K562 (cell line): ENCODE measurements at regions not wholly inside any gene's neighbourhood (a gene's known extent, or its start where the extent isn't known, plus 50 kb on each side); places are given as distances from the start of the nearest gene placed in this dataset.

Experiments
- ATAC-seq: fragments of 200-7000 bp; cut with Tn5 transposase; 3 replicates; pipeline ENCODE4 v1.9.1; 2020; ENCODE audit warnings: moderate library complexity
- BruUV-seq: library from RNA; stranded (reverse); fragments of 400-500 nt; replicated peaks from 2 replicates; lab custom pipeline; 2021; lab: Mats Ljungman, UMichigan
- CTCF ChIA-PET: fragments of 300-600 bp; formaldehyde crosslinking; extraction: SDS; loops from one replicate; lab custom pipeline; 2021; ENCODE audit warnings: low intra/inter-chr PET ratio; lab: Yijun Ruan, JAX
- POLR2A ChIA-PET: fragments of 300-600, 350-650 bp; sonication (Branson Sonifier 250); formaldehyde crosslinking; extraction: SDS; loops from one replicate; lab custom pipeline; 2021; ENCODE audit warnings: antibody characterized with exemption, inconsistent platforms; lab: Yijun Ruan, JAX
- DNase-seq, 4 experiments: peaks; one replicate each; pipeline versions ENCODE4 v3.0.0 to v3.0.0-alpha.2; 2011 to 2018; ENCODE audit warnings: low spot score in 3 of 4, mixed read lengths in 3 of 4; ENCODE audit errors: extremely low read depth in 1 of 4
- FAIRE-seq: peaks from 2 replicates; lab custom pipeline; 2011; peaks lifted over from hg19 to GRCh38; lab: Jason Lieb, UNC
- H2AFZ ChIP-seq: 2 replicates; pipeline ENCODE4 v1.6.0; 2011; ENCODE audit warnings: low read depth, low read length, control low read depth, inconsistent platforms
- H3K27ac ChIP-seq: fragments of 200-600 bp; 3 replicates; pipeline ENCODE4 v1.8.0; 2011; ENCODE audit warnings: low read depth, mild to moderate bottlenecking, control low read depth, inconsistent platforms, low read length, moderate library complexity, mixed read lengths; ENCODE audit errors: extremely low read depth
- H3K27me3 ChIP-seq, 2 experiments: fragments of 300-600 bp in 1 of 2; 2 replicates in 1 of 2; 3 replicates in 1 of 2; pipeline versions ENCODE4 v1.6.0 to v1.8.0; 2011; ENCODE audit warnings: inconsistent platforms in 2 of 2, low read length in 2 of 2, mild to moderate bottlenecking in 1 of 2, mixed read lengths in 1 of 2, moderate library complexity in 1 of 2; ENCODE audit not compliant: control insufficient read depth in 2 of 2, insufficient read depth in 2 of 2
- H3K36me3 ChIP-seq: fragments of 300-600 bp; 3 replicates; pipeline ENCODE4 v1.8.0; 2011; ENCODE audit warnings: mild to moderate bottlenecking, low read length, inconsistent platforms; ENCODE audit not compliant: control insufficient read depth, insufficient read depth
- H3K4me1 ChIP-seq, 2 experiments: fragments of 200-600 bp in 1 of 2; replicated peaks in 1 of 2; 2 replicates in 1 of 2; 3 replicates in 1 of 2; pipeline versions ENCODE4 v1.5.1 to v1.8.0; 2011; ENCODE audit warnings: inconsistent platforms in 2 of 2, low read length in 2 of 2, mild to moderate bottlenecking in 1 of 2, mixed read lengths in 1 of 2, moderate library complexity in 1 of 2; ENCODE audit not compliant: control insufficient read depth in 2 of 2, insufficient read depth in 2 of 2
- H3K4me2 ChIP-seq: 2 replicates; pipeline ENCODE4 v1.6.1; 2011; ENCODE audit warnings: low read length, control low read depth, inconsistent platforms, mixed read lengths; ENCODE audit not compliant: insufficient read depth
- H3K4me3 ChIP-seq: fragments of 200-600 bp; sonication (generic), shearing (Covaris generic); 2 replicates; pipeline ENCODE4 v1.5.1; 2016; ENCODE audit warnings: control low read depth, inconsistent platforms
- H3K79me2 ChIP-seq: fragments of 200-600 bp; 3 replicates; pipeline ENCODE4 v1.8.0; 2011; ENCODE audit warnings: low read length, inconsistent platforms; ENCODE audit not compliant: control insufficient read depth, insufficient read depth
- H3K9ac ChIP-seq, 2 experiments: 2 replicates each; pipeline versions ENCODE4 v1.6.0 to v1.6.1; 2011; ENCODE audit warnings: low read depth in 2 of 2, low read length in 2 of 2, control low read depth in 1 of 2, inconsistent platforms in 1 of 2, mild to moderate bottlenecking in 1 of 2, mixed read lengths in 1 of 2; ENCODE audit not compliant: insufficient read depth in 1 of 2
- H3K9me1 ChIP-seq: one replicate; pipeline ENCODE4 v1.6.0; 2011; ENCODE audit warnings: inconsistent platforms, mild to moderate bottlenecking, low read length, moderate library complexity; ENCODE audit not compliant: control insufficient read depth, insufficient read depth
- H3K9me3 ChIP-seq: replicated peaks from 2 replicates; pipeline ENCODE4 v1.5.1; 2011; ENCODE audit warnings: low read depth, low read length, inconsistent platforms; ENCODE audit not compliant: control insufficient read depth, insufficient read depth
- H4K20me1 ChIP-seq: replicated peaks from 2 replicates; pipeline ENCODE4 v1.6.1; 2011; ENCODE audit warnings: low read length, inconsistent platforms, mixed read lengths; ENCODE audit not compliant: control insufficient read depth, insufficient read depth
- CUX1 ChIP-seq: fragments of 200-800 bp; sonication (Bioruptor generic); IDR thresholded peaks from 2 replicates; pipeline ENCODE4 v1.6.1; 2016; ENCODE audit warnings: missing genetic modification characterization, missing compliant biosample characterization
- HMBOX1 ChIP-seq: sonication (generic); IDR thresholded peaks from 2 replicates; pipeline ENCODE4 v1.6.1; 2016
- SMARCB1 ChIP-seq: IDR thresholded peaks from 2 replicates; pipeline ENCODE4 v1.6.1; 2011; ENCODE audit warnings: improper control_type of control experiment, low read depth; ENCODE audit not compliant: insufficient read length
- SP1 ChIP-seq: sonication (generic); formaldehyde crosslinking; IDR thresholded peaks from 2 replicates; pipeline ENCODE4 v1.8.1; 2022; ENCODE audit warnings: mild to moderate bottlenecking, missing genetic modification reagents
- YBX1 ChIP-seq: fragments of 450-650 bp; IDR thresholded peaks from 2 replicates; pipeline ENCODE4 v1.7.1; 2016; ENCODE audit warnings: mild to moderate bottlenecking
- ZNF354B ChIP-seq: fragments of 250-450 bp; sonication (Bioruptor Pico); IDR thresholded peaks from 2 replicates; pipeline ENCODE4 v1.4.0; 2020
- WGBS: fragments of 100-300 bp; shearing (Covaris generic); methylation state at CpG from one replicate; pipeline ENCODE4 v1.1.6; 2016; ENCODE audit warnings: low coverage, mixed read lengths; ENCODE audit not compliant: insufficient coverage; ENCODE audit errors: missing lambda C conversion rate; 5-methylcytosine and 5-hydroxymethylcytosine counted together
- in situ Hi-C: fragments of 300-500 bp; cut with MboI; formaldehyde crosslinking; loops from 4 replicates; pipeline ENCODE4 v1.15.0; 2018; ENCODE audit warnings: inconsistent platforms, mixed read lengths
- intact Hi-C: fragments of 100-400 bp; cut with micrococcal nuclease; formaldehyde crosslinking; loops from 2 replicates; pipeline ENCODE4 v1.14.2; 2022
- TF ChIP-seq, protein P1 (sequence below): sonication (generic); formaldehyde crosslinking; IDR thresholded peaks from 2 replicates; pipeline ENCODE4 v1.8.1; 2023; ENCODE audit warnings: mild to moderate bottlenecking, missing genetic modification reagents
- TF ChIP-seq, protein P2 (sequence below): fragments of 450-650 bp; formaldehyde crosslinking; IDR thresholded peaks from 2 replicates; pipeline ENCODE4 v1.4.0; 2020; ENCODE audit warnings: mild to moderate bottlenecking, moderate library complexity

- BruUV-seq, result no TSS peak
- intact Hi-C loops (no loop called here), in situ Hi-C loops (no loop called here)
- FAIRE-seq, result no peak
- no peak for ATAC-seq
- under 1% methylated on average over 11 of the region's 11 CpGs for WGBS
- CTCF ChIA-PET, result no interaction called here
- Histone ChIP-seq H3K4me1 (no peaks in the 10 kb centered on the region), H3K9ac (no peak overlapping the region), H3K27ac (no peak overlapping the region), H2AFZ (no peak overlapping the region), H3K79me2 (no peaks in the 10 kb centered on the region), H3K9me3 (no peaks in the 10 kb centered on the region), H3K4me2 (no peak overlapping the region), H3K9me1 (no peaks in the 10 kb centered on the region), H3K36me3 (no peaks in the 10 kb centered on the region), H3K27me3 (no peaks in the 10 kb centered on the region; a peak in 1 of 5 replicates), H4K20me1 (no peaks in the 10 kb centered on the region), H3K4me3 (no peak overlapping the region)
- no peak for DNase-seq
- TF ChIP-seq SMARCB1 (no peak), SP1 (CRISPR knock-in tag) (no peak), HMBOX1 (no peak), YBX1 (no peak), CUX1 (no peak), ZNF354B (CRISPR knock-in tag) (no peak)
- TF ChIP-seq, protein P1, sequence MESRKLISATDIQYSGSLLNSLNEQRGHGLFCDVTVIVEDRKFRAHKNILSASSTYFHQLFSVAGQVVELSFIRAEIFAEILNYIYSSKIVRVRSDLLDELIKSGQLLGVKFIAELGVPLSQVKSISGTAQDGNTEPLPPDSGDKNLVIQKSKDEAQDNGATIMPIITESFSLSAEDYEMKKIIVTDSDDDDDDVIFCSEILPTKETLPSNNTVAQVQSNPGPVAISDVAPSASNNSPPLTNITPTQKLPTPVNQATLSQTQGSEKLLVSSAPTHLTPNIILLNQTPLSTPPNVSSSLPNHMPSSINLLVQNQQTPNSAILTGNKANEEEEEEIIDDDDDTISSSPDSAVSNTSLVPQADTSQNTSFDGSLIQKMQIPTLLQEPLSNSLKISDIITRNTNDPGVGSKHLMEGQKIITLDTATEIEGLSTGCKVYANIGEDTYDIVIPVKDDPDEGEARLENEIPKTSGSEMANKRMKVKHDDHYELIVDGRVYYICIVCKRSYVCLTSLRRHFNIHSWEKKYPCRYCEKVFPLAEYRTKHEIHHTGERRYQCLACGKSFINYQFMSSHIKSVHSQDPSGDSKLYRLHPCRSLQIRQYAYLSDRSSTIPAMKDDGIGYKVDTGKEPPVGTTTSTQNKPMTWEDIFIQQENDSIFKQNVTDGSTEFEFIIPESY (CRISPR knock-in tag), result no peak
- TF ChIP-seq, protein P2, sequence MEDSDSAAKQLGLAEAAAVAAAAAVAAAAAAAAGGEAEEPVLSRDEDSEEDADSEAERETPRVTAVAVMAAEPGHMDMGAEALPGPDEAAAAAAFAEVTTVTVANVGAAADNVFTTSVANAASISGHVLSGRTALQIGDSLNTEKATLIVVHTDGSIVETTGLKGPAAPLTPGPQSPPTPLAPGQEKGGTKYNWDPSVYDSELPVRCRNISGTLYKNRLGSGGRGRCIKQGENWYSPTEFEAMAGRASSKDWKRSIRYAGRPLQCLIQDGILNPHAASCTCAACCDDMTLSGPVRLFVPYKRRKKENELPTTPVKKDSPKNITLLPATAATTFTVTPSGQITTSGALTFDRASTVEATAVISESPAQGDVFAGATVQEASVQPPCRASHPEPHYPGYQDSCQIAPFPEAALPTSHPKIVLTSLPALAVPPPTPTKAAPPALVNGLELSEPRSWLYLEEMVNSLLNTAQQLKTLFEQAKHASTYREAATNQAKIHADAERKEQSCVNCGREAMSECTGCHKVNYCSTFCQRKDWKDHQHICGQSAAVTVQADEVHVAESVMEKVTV (CRISPR knock-in tag), result no peak
- POLR2A ChIA-PET, result no interaction called here
Observed at GRCh38 chr16:6363396-6363795, 969.2 kb upstream of the RBFOX1 start.
